Lung (tissue), 11 donors: ENCODE measurements at regions not wholly inside any gene's neighbourhood (a gene's known extent, or its start where the extent isn't known, plus 50 kb on each side); places are given as distances from the start of the nearest gene placed in this dataset.

Experiments
- ATAC-seq: fragments of 200-7000 bp; cut with Tn5 transposase; one replicate; pipeline ENCODE4 v1.9.1; 2020; ENCODE audit warnings: moderate number of reproducible peaks; ENCODE audit not compliant: insufficient read depth, low FRiP score
- DNase-seq, 3 donors: peaks; one replicate each; pipeline ENCODE4 v3.0.0-alpha.2; 2013 to 2017
- H3K27ac ChIP-seq, 2 donors: one replicate each; pipeline ENCODE4 v1.5.1; 2013; ENCODE audit warnings: mild to moderate bottlenecking in 2 of 2, moderate library complexity in 2 of 2, control low read depth in 1 of 2, inconsistent platforms in 1 of 2, low read depth in 1 of 2, low read length in 1 of 2
- H3K27me3 ChIP-seq, 3 donors: one replicate each; pipeline ENCODE4 v1.5.1; 2013; ENCODE audit warnings: low read length in 2 of 3; ENCODE audit not compliant: control insufficient read depth in 3 of 3, insufficient read depth in 3 of 3
- H3K36me3 ChIP-seq, 4 donors: one replicate each; pipeline ENCODE4 v1.5.1; 2013; ENCODE audit warnings: low read length in 4 of 4, mild to moderate bottlenecking in 1 of 4, moderate library complexity in 1 of 4; ENCODE audit not compliant: control insufficient read depth in 4 of 4, insufficient read depth in 4 of 4
- H3K4me1 ChIP-seq, 5 donors: one replicate each; pipeline ENCODE4 v1.5.1; 2013; ENCODE audit warnings: low read length in 5 of 5, mild to moderate bottlenecking in 2 of 5, moderate library complexity in 1 of 5; ENCODE audit not compliant: control insufficient read depth in 5 of 5, insufficient read depth in 5 of 5
- H3K4me3 ChIP-seq: one replicate; pipeline ENCODE4 v1.5.1; 2013; ENCODE audit warnings: mild to moderate bottlenecking, control low read depth, moderate library complexity
- H3K9ac ChIP-seq, 2 donors: one replicate each; pipeline ENCODE4 v1.5.1; 2013; ENCODE audit warnings: low read length in 2 of 2, control low read depth in 1 of 2; ENCODE audit not compliant: insufficient read depth in 1 of 2
- H3K9me3 ChIP-seq, 4 donors: one replicate each; pipeline ENCODE4 v1.5.1; 2013; ENCODE audit warnings: low read length in 3 of 4, mild to moderate bottlenecking in 1 of 4, moderate library complexity in 1 of 4; ENCODE audit not compliant: control insufficient read depth in 4 of 4, insufficient read depth in 3 of 4
- WGBS, 2 donors: extraction: QIAGEN DNeasy Blood & Tissue Kit; methylation state at CpG; one replicate each; pipeline ENCODE4 v1.1.7; 2013; 5-methylcytosine and 5-hydroxymethylcytosine counted together
- TF ChIP-seq, protein P1 (sequence below): IDR thresholded peaks from 2 replicates; pipeline ENCODE4 v1.5.1; 2012; ENCODE audit warnings: mild to moderate bottlenecking; ENCODE audit errors: control extremely low read depth, extremely low read depth
- donor health status: control.
- donor health status: control.
- donor health status: Bipolar disorder and iron deficiency.
- donor health status: healthy.
- donor health status: DM: yes; HTN: yes; CAD: no.

DNA sequence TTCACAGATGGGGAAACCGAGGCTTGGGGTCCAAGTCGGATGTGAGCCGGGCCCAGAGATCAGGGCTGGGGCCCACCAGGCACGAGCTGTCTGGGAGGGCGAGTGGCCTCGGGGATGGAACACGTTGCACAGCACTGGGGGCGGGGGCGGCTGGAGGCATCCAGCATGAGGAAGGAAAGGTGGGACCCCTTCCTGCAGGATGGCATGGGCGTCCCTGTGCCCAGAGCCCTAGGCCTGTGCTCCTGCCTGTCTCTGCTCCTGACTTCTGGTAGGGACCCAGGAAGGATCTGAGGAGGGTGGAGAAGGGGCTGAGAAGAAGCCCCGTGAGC lies 183.4 kb downstream of the KIF26A start:
- Histone ChIP-seq H3K4me3 (no peak overlapping the region), H3K9ac (no peak overlapping the region), H3K4me1 (peaks cover 0 to 47% (median 7%) of the 10 kb centered on the region in 5 donors), H3K27me3 (peaks cover 0 to 6% (median 0%) of the 10 kb centered on the region in 3 donors), H3K27ac (no peak overlapping the region), H3K36me3 (no peaks in the 10 kb centered on the region), H3K9me3 (peaks cover 0 to 5% (median 0%) of the 10 kb centered on the region in 4 donors)
- no peak for DNase-seq
- no peak for ATAC-seq
- WGBS, 2 donors: 83 to 85% methylated on average over 11 of the region's 11 CpGs
- TF ChIP-seq, protein P1, sequence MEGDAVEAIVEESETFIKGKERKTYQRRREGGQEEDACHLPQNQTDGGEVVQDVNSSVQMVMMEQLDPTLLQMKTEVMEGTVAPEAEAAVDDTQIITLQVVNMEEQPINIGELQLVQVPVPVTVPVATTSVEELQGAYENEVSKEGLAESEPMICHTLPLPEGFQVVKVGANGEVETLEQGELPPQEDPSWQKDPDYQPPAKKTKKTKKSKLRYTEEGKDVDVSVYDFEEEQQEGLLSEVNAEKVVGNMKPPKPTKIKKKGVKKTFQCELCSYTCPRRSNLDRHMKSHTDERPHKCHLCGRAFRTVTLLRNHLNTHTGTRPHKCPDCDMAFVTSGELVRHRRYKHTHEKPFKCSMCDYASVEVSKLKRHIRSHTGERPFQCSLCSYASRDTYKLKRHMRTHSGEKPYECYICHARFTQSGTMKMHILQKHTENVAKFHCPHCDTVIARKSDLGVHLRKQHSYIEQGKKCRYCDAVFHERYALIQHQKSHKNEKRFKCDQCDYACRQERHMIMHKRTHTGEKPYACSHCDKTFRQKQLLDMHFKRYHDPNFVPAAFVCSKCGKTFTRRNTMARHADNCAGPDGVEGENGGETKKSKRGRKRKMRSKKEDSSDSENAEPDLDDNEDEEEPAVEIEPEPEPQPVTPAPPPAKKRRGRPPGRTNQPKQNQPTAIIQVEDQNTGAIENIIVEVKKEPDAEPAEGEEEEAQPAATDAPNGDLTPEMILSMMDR: no peak

DNA sequence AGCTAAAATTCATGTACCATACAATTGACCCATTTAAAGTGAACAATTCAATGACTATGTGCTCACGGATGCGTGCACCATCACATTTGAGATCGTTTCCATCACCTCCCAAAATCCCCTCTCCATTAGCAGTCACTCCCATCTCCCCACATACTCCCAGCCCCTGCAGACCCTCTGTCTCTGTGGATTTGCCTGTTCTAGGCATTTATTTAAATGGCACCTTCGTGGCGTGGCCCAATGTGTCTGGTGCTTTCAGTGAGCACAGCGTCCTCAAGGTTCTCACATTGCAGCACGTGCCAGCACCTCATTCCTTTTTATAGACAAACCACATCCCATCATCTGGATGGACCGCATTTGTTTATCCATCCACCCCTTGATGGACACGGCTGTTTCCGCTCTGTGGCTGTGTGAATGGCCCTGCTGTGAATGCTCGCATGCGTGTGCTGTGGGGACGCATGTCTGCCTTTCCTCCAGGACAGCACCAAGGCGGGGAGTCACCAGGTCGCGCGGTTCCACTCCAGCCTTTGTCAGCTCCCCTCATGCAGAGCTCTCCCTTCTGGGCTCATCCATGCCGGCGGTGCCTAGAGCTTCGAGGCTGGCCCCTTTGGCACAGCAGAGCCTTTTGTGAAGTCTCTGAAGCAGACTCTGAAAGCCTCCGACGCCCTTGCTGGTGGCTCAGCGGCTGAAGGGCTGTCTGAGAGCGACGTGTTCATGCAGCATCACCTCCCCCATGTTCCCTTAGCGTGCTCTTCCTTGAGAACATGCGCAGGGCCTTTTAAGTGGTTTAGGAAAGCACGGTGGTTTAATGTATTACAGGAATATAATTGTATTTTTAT lies 184.4 kb downstream of the KIF26A start:
- H3K36me3 ChIP-seq: no peaks in the 10 kb centered on the region
- peaks cover 0 to 2% (median 0%) of the 10 kb centered on the region in 3 donors for H3K27me3 ChIP-seq
- H3K9ac ChIP-seq: no peak overlapping the region
- 56 to 68% methylated on average over 28 of the region's 28 CpGs for WGBS, 2 donors
- no peak overlapping the region for H3K4me3 ChIP-seq
- H3K9me3 ChIP-seq: peaks cover 0 to 5% (median 0%) of the 10 kb centered on the region in 4 donors
- DNase-seq: peak; percentile 55 to 66 (median 55)
- no peak overlapping the region for H3K27ac ChIP-seq
- peaks cover 0 to 47% (median 7%) of the 10 kb centered on the region in 5 donors for H3K4me1 ChIP-seq
- ATAC-seq: no peak
- TF ChIP-seq, protein P1: no peak

DNA sequence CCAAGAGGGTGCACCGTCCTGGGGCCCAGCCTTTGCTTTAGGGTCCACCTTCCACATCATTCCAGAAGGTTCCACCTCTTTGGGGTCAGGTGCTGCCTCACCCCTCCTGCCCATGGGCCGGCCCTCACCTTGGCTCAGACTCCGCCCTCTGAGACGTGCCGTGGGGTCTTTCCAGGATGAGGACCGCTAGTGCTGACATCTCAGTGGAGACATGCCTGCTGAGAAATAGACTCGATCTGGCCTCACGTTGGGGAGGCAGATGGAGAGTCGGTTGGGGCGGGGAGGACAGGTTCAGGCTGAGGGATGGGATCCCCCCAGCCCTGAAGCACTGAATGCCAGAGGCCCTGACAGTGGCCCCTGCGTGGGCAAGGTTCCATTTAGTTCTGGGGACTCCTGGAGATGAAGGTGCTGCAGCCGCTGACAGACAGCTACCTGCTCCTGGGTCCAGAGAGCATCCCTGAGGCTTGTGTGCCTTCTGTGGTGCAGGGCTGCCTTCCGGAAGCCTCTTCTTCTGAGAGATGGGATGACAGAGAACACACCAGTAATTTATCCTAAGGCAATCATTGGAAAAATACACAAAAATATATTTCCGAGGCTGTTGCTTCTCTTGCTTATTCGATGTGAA lies 185.3 kb downstream of the KIF26A start:
- Histone ChIP-seq H3K36me3 (no peaks in the 10 kb centered on the region), H3K4me1 (peaks cover 0 to 44% (median 7%) of the 10 kb centered on the region in 5 donors), H3K27me3 (peaks cover 0 to 2% (median 0%) of the 10 kb centered on the region in 3 donors), H3K9me3 (peaks cover 0 to 10% (median 0%) of the 10 kb centered on the region in 4 donors), H3K4me3 (no peak overlapping the region), H3K9ac (no peak overlapping the region), H3K27ac (no peak overlapping the region)
- ATAC-seq (no peak), DNase-seq (no peak)
- TF ChIP-seq, protein P1: no peak
- WGBS, 2 donors: 86% methylated on average over 15 of the region's 15 CpGs
